ENCODE measurements at regions not wholly inside any gene's neighbourhood (a gene's known extent, or its start where the extent isn't known, plus 50 kb on each side); places are given as distances from the start of the nearest gene placed in this dataset.

DNA sequence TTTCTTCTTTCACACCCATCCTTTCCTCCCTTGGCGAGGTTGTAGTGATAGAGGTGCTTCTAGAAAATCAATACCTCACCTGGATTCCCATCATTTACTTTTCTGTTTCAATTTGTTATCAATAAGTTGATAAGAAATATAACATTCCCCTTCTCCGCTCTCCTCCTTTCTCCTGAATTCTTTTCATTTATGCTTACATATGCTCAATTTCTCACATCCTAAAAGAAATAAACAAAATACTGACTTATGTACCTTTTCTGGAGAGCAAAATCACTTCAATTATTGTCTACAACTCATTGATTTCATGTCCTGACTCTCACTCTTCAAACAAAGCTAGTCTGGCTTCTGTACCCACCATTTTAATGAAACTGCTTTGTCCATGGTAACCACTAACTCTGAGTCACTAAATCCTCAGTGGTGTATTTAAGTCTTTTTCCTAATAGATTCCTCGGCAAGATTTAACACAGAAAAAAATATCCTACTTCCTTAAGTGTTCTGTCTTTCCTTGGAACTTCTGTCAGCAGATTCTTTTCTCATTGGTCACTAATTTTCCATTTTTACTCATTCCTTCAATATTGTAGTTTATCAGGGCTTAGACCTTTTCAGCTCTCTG, 289.6 kb downstream of the RFPL4B start:
- no peak for DNase-seq (ENCODE audit: low spot score)
- TF ChIP-seq, protein P1, sequence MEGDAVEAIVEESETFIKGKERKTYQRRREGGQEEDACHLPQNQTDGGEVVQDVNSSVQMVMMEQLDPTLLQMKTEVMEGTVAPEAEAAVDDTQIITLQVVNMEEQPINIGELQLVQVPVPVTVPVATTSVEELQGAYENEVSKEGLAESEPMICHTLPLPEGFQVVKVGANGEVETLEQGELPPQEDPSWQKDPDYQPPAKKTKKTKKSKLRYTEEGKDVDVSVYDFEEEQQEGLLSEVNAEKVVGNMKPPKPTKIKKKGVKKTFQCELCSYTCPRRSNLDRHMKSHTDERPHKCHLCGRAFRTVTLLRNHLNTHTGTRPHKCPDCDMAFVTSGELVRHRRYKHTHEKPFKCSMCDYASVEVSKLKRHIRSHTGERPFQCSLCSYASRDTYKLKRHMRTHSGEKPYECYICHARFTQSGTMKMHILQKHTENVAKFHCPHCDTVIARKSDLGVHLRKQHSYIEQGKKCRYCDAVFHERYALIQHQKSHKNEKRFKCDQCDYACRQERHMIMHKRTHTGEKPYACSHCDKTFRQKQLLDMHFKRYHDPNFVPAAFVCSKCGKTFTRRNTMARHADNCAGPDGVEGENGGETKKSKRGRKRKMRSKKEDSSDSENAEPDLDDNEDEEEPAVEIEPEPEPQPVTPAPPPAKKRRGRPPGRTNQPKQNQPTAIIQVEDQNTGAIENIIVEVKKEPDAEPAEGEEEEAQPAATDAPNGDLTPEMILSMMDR (IDR thresholded peaks at IDR 0.05), result no peak
- no peak for ATAC-seq (ENCODE audit: low FRiP score)

DNA sequence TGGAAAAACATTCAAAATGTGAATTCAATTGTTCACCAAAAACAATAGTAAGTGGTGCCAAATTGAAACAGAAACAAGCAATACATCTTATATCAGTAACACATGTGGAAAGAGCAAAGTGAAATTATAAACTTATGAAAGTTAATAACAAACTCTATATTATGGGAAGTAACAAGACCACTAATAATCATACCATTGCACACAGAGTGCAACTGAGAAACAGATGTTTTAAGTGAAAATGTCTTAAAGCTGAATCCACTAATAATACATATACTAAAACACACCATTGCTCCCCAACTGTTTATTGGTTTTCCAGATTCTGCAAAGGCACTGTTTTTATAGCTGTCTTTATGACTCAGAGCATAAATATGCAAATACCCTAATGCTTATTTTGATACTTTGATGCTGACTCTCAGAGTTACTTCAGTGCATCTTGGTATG, 292.3 kb downstream of the RFPL4B start:
- DNase-seq (ENCODE audit: low spot score) (no peak), ATAC-seq (ENCODE audit: low FRiP score) (no peak)
- TF ChIP-seq, protein P1 (IDR thresholded peaks at IDR 0.05), result no peak

DNA sequence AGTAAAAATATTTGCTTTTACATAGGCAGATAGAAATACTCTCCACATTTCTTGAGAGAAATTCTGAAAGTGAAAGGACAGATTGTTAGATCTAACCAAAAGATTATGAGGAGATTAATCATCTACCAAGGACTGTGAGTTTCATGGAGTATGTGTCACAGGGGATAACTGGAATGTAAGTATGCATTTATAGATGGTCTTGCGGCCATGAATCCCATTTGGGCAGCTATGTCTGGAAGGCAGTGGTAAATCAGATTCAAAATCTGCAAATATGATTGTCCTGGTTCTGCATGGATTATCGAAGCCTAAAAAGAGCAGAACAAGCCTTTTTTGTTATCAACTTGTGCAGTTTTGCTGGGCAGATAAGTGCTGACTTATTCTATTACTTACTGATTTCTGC, 293.8 kb downstream of the RFPL4B start:
- ATAC-seq (ENCODE audit: low FRiP score) (no peak), DNase-seq (ENCODE audit: low spot score) (no peak)
- TF ChIP-seq, protein P1 (IDR thresholded peaks at IDR 0.05), result no peak

DNA sequence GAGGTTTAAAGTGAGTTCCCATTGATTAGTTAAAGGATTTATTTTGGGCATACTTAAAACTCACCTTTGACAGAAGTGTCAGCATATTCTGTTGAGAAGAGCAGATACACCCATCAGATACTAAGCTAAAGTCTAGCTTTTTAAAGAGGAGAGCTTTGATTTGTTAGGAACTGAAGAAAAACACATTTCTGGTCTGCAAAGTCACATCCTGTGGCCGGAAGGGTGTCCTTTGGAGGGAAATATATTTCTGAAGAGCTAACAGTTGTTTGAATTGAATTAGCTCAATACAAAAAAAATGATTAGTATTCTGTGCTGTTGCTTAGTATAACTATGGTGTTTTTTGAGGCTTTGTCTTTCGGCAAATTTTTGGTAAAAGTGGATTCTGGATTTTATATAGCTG, 302.7 kb downstream of the RFPL4B start:
- DNase-seq (ENCODE audit: low spot score) (no peak), ATAC-seq (ENCODE audit: low FRiP score) (no peak)

DNA sequence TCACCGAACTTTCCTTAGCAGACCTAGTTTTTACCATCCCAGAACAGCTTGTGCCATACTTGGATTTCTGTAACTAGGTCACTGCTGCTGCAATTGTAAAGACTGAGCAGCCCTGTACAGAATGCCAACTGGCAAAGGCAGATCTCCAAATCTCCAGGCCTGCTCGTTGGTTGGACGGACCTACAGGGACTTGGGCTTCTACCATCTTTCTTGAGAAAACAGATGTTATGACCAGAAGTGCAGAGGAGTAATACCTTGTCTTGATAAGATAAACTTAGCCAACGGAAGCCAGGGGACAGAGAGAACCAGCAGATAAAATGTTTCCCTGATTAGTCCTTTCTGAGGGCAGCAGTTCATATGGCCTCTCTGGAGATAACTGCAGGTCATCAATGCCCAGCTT, 304.1 kb downstream of the RFPL4B start:
- ATAC-seq (ENCODE audit: low FRiP score), result no peak
- TF ChIP-seq, protein P1 (IDR thresholded peaks at IDR 0.05), result no peak
- no peak for DNase-seq (ENCODE audit: low spot score)

More for the DNA sequence above, 302.7 kb downstream of the RFPL4B start:
- TF ChIP-seq, protein P1 (IDR thresholded peaks at IDR 0.05), result no peak

DNA sequence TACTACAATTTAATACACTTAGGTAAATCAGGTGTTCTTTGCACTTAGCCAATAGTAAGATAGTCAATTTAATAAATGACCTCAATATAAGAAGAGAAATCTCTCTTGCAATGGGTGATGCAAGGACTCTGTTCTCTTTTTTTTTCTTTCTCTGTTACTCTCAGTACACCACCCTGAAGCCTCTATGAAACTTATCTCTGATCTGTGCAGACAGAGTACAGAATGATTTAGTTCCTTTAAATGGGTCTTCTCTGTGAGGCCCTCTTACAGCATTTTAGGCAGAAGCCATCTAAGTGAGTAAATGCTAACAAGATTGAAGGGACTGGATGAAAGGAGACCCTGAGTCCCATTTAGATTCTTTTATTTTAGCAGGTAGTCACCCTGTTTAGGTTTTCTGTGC, 312.8 kb downstream of the RFPL4B start:
- ATAC-seq (ENCODE audit: low FRiP score), result no peak
- DNase-seq (ENCODE audit: low spot score), result no peak
- TF ChIP-seq, protein P1 (IDR thresholded peaks at IDR 0.05), result no peak

DNA sequence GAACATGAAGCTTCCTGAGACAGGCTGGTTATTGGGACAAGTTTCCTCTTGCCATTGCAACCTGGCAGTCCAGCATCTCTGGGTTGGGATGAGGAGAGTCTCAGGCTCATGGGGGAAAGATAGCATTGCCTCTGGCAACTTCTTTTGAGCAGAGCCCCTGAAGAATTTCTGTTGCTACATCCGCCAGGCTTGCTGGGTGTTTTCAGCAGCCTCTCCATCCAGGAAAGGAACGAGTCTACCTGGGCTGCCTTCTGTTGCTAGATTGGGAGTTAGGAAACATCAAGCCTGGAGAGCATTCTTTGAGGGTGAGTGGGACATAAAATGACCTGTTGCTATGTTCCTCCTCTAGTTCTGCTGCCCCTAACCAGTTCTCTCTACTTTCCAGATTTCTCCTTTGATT, 313.5 kb downstream of the RFPL4B start:
- DNase-seq (ENCODE audit: low spot score), result no peak
- TF ChIP-seq, protein P1 (IDR thresholded peaks at IDR 0.05), result no peak
- no peak for ATAC-seq (ENCODE audit: low FRiP score)
